ENCODE measurements at regions not wholly inside any gene's neighbourhood (a gene's known extent, or its start where the extent isn't known, plus 50 kb on each side); places are given as distances from the start of the nearest gene placed in this dataset.

DNA sequence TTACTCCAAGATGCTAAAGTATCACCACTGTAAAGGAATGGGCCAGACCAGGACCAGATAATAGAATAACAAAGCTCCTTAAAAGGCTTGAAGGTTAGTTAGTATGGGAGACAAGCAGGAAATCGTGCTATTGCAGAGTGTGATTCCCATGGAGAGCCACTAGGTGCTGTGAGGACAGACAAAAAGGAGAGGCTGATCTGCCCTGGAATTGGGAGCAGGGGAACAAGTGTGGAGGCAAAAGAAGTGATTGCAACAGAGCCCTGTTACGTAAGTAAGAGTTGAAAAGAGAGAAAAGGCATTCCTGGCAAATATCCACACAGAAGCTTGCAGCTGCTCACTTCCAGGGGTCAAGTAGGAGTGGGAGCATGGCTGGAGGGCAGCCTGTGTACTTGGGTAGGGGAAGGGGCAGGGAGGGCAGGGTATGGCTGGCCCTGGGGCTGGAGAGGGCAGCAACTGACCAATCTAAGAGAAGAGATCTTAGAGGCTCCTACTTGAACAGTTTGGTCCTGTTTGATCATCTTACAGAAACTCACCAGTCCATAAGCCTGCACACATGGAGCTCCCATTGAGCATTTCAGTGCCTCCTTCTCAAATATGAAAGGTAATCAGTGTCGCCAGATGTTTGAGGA is 207.7 kb upstream of the GJB5 start:
- DNase-seq (ENCODE audit: low spot score) = no peak
- no peaks in the 10 kb centered on the region for H3K9me3 Mint-ChIP-seq

DNA sequence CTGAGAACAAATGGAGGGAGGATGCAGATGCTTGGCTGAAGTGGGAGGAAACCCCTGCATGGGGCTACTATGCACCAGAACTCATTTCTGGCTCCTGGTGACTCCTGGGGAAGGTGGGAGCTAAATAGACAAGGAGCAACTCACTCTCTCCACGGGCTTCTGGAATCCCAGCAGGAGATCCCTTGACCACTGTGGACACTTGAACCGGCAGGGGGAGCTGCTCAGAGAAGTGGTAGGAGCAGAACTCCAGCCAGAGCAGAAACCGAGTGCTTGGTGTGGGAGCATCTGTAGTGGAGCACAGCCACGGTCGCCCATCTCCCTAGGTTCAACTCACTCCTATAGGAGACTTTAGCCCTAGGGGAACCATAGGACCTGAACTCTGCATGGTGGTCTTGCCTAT is 205.6 kb upstream of the GJB5 start:
- no peak overlapping the region for H3K27ac Mint-ChIP-seq
- H3K27me3 Mint-ChIP-seq (ENCODE audit: low read depth) = no peaks in the 10 kb centered on the region
- no peak overlapping the region for H3K4me3 Mint-ChIP-seq
- no peaks in the 10 kb centered on the region for H3K36me3 Mint-ChIP-seq (ENCODE audit: low read depth)
- peaks cover 4% of the 10 kb centered on the region for H3K9me3 Mint-ChIP-seq
- no peaks in the 10 kb centered on the region for H3K4me1 Mint-ChIP-seq (ENCODE audit: low read depth)
- no peak for DNase-seq (ENCODE audit: low spot score)

More for the DNA sequence above, 207.7 kb upstream of the GJB5 start:
- no peaks in the 10 kb centered on the region for H3K36me3 Mint-ChIP-seq (ENCODE audit: low read depth)
- no peaks in the 10 kb centered on the region for H3K27me3 Mint-ChIP-seq (ENCODE audit: low read depth)
- no peak overlapping the region for H3K27ac Mint-ChIP-seq
- H3K4me3 Mint-ChIP-seq = no peak overlapping the region
- H3K4me1 Mint-ChIP-seq (ENCODE audit: low read depth) = no peaks in the 10 kb centered on the region

- H3K4me3 Mint-ChIP-seq = no peak overlapping the region
- no peaks in the 10 kb centered on the region for H3K27me3 Mint-ChIP-seq (ENCODE audit: low read depth)
- H3K4me1 Mint-ChIP-seq (ENCODE audit: low read depth) = no peaks in the 10 kb centered on the region
- H3K27ac Mint-ChIP-seq = no peak overlapping the region
- DNase-seq (ENCODE audit: low spot score) = no peak
- no peaks in the 10 kb centered on the region for H3K9me3 Mint-ChIP-seq
- no peaks in the 10 kb centered on the region for H3K36me3 Mint-ChIP-seq (ENCODE audit: low read depth)
These were observed 176.5 kb upstream of the GJB5 start for GRCh38 chr1:34578306-34578705.

DNA sequence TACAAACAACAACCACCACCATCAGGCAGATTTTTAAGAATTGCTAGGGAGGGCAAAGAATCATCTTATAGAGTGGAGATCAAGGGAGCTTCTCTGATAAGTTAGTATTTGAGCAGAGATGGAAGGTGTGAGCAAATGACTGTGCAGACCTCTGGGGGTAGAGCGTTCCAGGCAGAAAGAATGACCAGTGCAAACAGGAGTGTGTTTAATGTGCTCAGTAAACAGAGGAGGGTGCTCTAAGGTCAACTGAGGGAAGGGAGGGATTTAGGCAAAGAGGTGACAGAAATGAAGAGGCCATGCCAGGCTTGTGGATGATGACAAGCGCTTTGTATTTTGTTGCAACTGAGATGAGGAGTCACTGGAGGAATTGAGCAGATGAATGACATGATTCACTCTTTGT is 172.5 kb upstream of the GJB5 start:
- Mint-ChIP-seq H3K27ac (no peak overlapping the region), H3K36me3 (ENCODE audit: low read depth) (no peaks in the 10 kb centered on the region), H3K4me1 (ENCODE audit: low read depth) (no peaks in the 10 kb centered on the region), H3K4me3 (no peak overlapping the region), H3K27me3 (ENCODE audit: low read depth) (peaks cover 2% of the 10 kb centered on the region), H3K9me3 (no peaks in the 10 kb centered on the region)
- DNase-seq (ENCODE audit: low spot score) = no peak

DNA sequence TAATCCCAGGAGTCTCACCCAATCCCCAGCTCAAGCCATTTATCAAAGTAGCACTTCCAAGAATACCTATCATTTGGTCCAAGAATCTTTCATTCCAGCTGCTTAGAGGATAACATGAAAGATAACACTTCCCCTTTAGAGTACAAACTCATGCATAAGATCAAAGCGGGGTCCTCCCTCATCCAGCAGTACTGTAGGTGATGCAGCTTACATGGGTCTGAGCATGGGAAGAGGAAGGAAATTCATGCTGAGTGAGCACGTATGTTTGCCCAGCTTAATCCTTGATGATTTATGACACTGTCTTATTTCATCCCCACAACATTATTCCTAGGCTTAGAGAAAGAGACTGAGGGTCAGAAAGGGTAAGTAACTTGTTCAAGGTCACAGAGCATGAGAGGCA is 167.1 kb upstream of the GJB5 start:
- Mint-ChIP-seq H3K9me3 (no peaks in the 10 kb centered on the region), H3K27ac (no peak overlapping the region), H3K36me3 (ENCODE audit: low read depth) (no peaks in the 10 kb centered on the region), H3K27me3 (ENCODE audit: low read depth) (peaks cover 2% of the 10 kb centered on the region), H3K4me1 (ENCODE audit: low read depth) (no peaks in the 10 kb centered on the region), H3K4me3 (no peak overlapping the region)
- DNase-seq (ENCODE audit: low spot score) = no peak

GRCh38 chr1:34590211-34590623 is 164.6 kb upstream of the GJB5 start:
- Mint-ChIP-seq H3K4me1 (ENCODE audit: low read depth) (no peaks in the 10 kb centered on the region), H3K27me3 (ENCODE audit: low read depth) (no peaks in the 10 kb centered on the region), H3K9me3 (no peaks in the 10 kb centered on the region), H3K27ac (no peak overlapping the region), H3K4me3 (no peak overlapping the region), H3K36me3 (ENCODE audit: low read depth) (no peaks in the 10 kb centered on the region)
- DNase-seq (ENCODE audit: low spot score) = no peak

DNA sequence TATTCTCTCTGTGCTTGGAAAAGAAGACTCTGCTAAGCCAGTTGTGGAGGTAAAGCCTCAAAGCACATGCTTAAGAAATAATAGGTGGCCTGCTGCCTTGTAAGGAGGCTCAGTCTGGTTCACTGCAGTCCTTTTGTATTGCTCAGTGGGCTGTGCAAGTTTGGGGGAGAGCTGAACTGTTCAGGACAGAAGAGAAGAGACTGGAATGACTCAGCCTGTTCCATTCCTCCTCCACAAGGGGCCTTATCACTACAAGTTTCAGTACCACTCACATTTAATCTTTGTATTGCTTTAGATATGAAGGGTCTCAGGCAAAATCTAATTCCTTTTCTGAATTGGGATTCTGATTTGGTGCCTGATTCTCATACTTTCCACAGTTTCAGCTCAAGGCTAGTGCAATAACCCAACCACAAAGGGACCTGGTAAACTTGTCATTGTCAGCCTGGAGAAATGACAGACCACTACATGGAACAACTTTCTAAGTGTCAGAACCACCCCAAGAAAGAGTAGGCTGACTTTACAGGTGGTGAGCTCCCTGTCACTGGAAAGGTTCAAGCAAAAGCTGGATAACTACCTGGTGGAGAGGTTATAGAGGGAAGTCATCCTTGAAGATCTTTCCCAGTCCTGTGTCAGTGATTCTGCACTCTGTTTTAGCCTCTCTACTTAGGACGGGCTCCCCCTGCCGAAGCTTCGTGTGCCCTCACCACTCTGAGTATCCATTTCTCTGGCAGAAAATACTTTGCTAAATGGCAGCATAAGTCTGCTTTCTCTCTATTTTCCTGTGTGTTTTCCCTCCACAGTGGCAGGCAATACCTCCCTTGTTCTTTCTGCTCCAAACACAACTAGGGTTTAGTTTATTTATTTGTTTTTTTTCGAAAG is 162.9 kb upstream of the GJB5 start:
- Mint-ChIP-seq H3K36me3 (ENCODE audit: low read depth) (no peaks in the 10 kb centered on the region), H3K27me3 (ENCODE audit: low read depth) (no peaks in the 10 kb centered on the region), H3K27ac (no peak overlapping the region)

DNA sequence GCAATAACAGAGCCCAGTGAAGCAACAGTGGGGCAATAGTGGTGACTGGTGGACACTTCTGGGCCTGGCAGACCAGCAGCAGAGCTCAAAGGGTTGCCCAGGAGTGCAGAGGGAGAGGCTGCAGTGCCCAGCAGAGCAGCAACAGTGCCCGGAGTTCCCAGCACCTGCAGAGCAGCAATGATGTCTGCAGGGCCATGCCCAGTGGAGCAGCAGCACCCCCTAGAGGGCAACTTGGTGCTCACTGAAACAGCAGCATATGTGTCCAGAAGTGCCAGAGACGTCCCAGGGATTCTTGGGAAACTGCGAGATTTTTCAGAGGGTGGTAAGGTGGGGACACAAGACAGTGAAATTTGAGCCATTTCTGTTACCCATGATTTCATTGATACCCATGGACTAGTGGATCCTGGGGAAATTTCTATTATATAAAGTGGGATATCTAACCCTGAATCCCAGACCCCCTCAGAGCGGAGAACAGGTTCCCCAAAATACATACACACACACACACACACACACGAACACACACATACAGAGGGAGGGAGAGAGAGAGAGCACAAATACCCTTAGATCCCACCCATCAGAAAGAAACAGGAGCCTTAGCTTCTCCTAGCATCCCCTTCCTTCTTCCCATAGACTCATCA is 156.9 kb upstream of the GJB5 start:
- H3K4me1 Mint-ChIP-seq (ENCODE audit: low read depth) = no peaks in the 10 kb centered on the region
- H3K27me3 Mint-ChIP-seq (ENCODE audit: low read depth) = no peaks in the 10 kb centered on the region
- H3K36me3 Mint-ChIP-seq (ENCODE audit: low read depth) = no peaks in the 10 kb centered on the region
- H3K4me3 Mint-ChIP-seq = no peak overlapping the region
- H3K27ac Mint-ChIP-seq = no peak overlapping the region
- DNase-seq (ENCODE audit: low spot score) = peak; percentile 23
- no peaks in the 10 kb centered on the region for H3K9me3 Mint-ChIP-seq

More for the DNA sequence above, 162.9 kb upstream of the GJB5 start:
- no peak overlapping the region for H3K4me3 Mint-ChIP-seq
- H3K9me3 Mint-ChIP-seq = no peaks in the 10 kb centered on the region
- DNase-seq (ENCODE audit: low spot score) = no peak
- H3K4me1 Mint-ChIP-seq (ENCODE audit: low read depth) = no peaks in the 10 kb centered on the region

DNA sequence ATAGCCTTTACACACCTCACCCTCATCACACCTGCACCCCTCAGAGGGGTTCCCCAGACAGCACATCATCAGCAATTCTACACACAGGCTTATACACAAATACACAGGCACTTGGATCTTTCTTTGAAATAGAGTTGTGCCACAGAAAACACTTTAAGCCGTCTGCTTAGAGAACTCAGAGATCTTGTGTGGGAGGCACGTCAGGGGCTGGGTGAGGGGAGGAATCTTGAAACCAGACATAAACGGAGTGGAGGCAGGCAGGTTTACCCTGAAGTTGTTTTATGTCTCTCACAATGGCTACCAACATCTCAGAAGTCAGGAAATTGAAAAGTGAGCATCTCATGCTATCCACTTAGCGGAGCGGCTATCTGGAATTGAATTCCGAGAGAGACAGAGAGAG is 151.9 kb upstream of the GJB5 start:
- H3K4me3 Mint-ChIP-seq = no peak overlapping the region
- H3K27me3 Mint-ChIP-seq (ENCODE audit: low read depth) = no peaks in the 10 kb centered on the region
- H3K27ac Mint-ChIP-seq = no peak overlapping the region
- no peaks in the 10 kb centered on the region for H3K36me3 Mint-ChIP-seq (ENCODE audit: low read depth)
- no peak for DNase-seq (ENCODE audit: low spot score)
- no peaks in the 10 kb centered on the region for H3K9me3 Mint-ChIP-seq
- no peaks in the 10 kb centered on the region for H3K4me1 Mint-ChIP-seq (ENCODE audit: low read depth)

DNA sequence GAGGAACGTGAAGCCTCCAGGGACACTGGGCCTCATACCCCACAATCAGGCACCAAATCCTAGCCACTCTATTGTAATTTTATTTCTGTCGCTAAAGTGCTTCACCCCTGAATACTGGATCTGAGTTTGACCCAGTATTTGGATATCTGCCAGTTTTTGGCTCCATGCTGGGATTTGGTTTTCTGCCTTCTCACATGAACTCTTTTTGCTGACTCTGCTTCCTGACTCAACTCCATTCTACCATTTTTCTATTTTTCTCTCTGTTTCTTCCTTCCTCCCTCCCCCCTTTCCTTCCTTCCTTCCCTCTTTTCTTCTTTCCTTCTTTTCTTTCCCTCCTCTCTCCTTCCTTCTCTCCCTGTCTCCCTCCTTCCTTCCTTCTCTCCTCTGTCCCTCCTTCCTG is 151.3 kb upstream of the GJB5 start:
- no peak for DNase-seq (ENCODE audit: low spot score)
- no peaks in the 10 kb centered on the region for H3K27me3 Mint-ChIP-seq (ENCODE audit: low read depth)
- H3K4me3 Mint-ChIP-seq = no peak overlapping the region
- H3K36me3 Mint-ChIP-seq (ENCODE audit: low read depth) = no peaks in the 10 kb centered on the region
- no peaks in the 10 kb centered on the region for H3K4me1 Mint-ChIP-seq (ENCODE audit: low read depth)
- H3K9me3 Mint-ChIP-seq = no peaks in the 10 kb centered on the region
- H3K27ac Mint-ChIP-seq = no peak overlapping the region

DNA sequence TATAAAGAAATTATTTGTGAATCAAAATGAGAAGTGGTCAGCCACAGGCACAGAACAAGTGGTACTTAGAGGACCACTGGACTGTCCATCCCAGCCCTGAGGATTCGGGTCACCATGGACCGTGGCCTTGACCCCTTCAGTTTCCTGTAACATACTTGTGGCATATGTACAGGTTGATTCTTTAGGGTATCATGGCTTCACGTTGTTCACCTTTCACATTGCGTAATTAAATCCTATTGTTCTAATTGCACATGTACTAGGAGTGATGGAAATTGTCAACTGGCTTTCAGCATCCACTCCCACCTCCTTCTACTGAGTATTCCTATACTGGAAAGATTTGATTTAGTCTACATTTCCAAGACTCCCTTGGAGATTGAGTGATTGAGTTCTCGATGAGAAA is 148.3 kb upstream of the GJB5 start:
- no peak for DNase-seq (ENCODE audit: low spot score)
- H3K4me1 Mint-ChIP-seq (ENCODE audit: low read depth) = no peaks in the 10 kb centered on the region
- peaks cover 7% of the 10 kb centered on the region for H3K27me3 Mint-ChIP-seq (ENCODE audit: low read depth)
- no peaks in the 10 kb centered on the region for H3K9me3 Mint-ChIP-seq
- no peak overlapping the region for H3K27ac Mint-ChIP-seq
- H3K36me3 Mint-ChIP-seq (ENCODE audit: low read depth) = no peaks in the 10 kb centered on the region
- H3K4me3 Mint-ChIP-seq = no peak overlapping the region

GRCh38 chr1:34610063-34610462 is 144.8 kb upstream of the GJB5 start:
- no peak overlapping the region for H3K4me3 Mint-ChIP-seq
- no peaks in the 10 kb centered on the region for H3K4me1 Mint-ChIP-seq (ENCODE audit: low read depth)
- H3K27ac Mint-ChIP-seq = no peak overlapping the region
- DNase-seq (ENCODE audit: low spot score) = no peak
- peaks cover 12% of the 10 kb centered on the region for H3K27me3 Mint-ChIP-seq (ENCODE audit: low read depth)
- H3K9me3 Mint-ChIP-seq = no peaks in the 10 kb centered on the region
- H3K36me3 Mint-ChIP-seq (ENCODE audit: low read depth) = no peaks in the 10 kb centered on the region

DNA sequence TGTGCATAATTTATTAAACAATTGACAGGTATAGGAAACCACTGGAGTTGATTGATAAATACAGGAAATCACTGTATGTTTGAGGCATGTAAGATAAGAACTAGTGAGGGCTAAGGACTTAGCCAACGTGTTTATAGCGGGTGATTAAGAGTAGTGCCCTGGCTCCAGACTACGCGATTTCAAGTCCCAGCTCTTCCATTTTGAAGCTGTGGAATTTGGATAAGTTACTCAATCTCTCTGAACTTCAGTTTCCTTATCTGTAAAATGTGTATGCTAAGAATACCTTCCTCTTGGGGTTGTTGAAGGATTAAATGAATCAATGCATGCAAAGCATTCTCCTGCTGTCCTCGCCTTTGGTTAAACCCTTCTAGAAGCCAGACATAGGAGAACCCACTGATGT is 143.3 kb upstream of the GJB5 start:
- Mint-ChIP-seq H3K4me3 (no peak overlapping the region), H3K9me3 (no peaks in the 10 kb centered on the region), H3K4me1 (ENCODE audit: low read depth) (no peaks in the 10 kb centered on the region), H3K36me3 (ENCODE audit: low read depth) (no peaks in the 10 kb centered on the region), H3K27me3 (ENCODE audit: low read depth) (peaks cover 12% of the 10 kb centered on the region), H3K27ac (no peak overlapping the region)
- no peak for DNase-seq (ENCODE audit: low spot score)

DNA sequence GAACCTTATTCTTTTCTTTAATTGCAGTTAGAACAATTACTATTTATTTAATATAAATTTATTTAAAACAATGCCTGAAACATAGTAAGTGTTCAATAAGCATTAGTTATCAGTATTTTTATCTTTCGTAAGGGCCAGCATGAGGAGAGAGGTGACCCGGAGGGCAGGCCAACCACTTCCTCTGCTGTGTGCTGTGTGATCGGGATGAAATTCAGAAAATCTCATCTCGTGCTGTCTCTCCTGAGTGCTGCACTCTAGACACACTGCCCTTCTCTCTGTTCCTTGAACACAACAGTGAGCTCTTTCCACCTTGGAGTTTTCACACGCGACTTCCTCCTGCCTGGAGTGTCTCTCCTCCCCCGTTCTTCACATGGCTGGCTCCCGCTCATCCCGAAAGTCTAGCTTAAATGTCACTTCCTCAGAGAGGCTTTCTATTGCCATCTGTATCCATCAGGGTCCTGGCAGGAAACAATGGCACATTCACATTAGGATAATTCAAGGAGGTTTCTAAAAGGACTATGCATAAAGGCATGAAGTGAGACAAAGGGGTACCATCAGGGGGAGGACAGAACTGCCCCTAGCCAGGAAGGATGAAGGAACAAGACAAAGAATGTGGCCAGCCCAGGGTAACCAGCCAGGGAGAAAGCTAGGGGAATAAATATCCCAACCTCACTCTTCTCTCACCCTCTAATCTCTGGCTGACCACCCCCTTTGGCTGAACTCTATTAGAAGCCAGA is 142.6 kb upstream of the GJB5 start:
- Mint-ChIP-seq H3K9me3 (no peaks in the 10 kb centered on the region), H3K4me1 (ENCODE audit: low read depth) (no peaks in the 10 kb centered on the region), H3K36me3 (ENCODE audit: low read depth) (no peaks in the 10 kb centered on the region), H3K27me3 (ENCODE audit: low read depth) (peaks cover 12% of the 10 kb centered on the region), H3K4me3 (no peak overlapping the region), H3K27ac (no peak overlapping the region)
- no peak for DNase-seq (ENCODE audit: low spot score)

Data from T-helper 2 cell treated with Interferon-gamma antibody and Interleukin-4, amounts not matched to agents 5 μg/mL and 100 μg/mL, for 36 hours (primary cell).